ENCODE measurements at regions not wholly inside any gene's neighbourhood (a gene's known extent, or its start where the extent isn't known, plus 50 kb on each side); places are given as distances from the start of the nearest gene placed in this dataset.

DNA sequence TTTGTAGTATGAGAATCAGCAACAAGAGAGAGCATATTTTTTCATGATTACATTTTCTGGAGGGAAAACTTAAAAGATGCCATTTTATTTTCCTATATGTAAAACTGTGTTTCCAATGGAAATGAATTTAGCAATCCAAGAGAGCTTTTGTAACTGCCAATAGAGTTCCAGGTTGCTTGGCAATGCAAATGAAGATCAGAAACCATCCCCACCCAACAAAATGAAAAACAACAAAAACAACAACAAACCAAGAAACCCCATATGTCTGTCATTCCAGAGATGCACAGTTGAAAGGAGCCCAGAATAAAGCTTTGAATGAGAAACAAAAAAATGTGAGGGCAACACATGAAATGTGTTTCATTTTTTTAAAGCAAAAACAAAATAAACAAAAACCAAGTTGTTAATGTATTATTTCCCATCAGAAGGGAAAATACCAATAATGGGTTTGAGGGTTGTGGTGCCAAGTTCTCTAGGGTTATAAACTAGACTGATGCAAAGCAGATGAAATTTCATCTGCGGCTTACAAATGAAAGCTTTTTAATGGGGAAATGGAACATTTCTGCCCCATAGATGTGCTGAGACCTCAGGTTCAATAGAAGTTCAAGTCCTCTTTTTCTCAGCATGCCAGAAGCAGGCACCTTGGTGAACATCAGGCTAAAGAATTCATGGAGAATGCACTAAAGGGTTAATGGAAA lies 121.5 kb upstream of the MCHR2 start:
- WGBS: 76% methylated on average over 1 of the region's 1 CpG
- Histone ChIP-seq H3K27me3 (replicated peaks; ENCODE audit: insufficient read depth) (no peaks in the 10 kb centered on the region), H3K27ac (no peak overlapping the region)

GRCh38 chr6:100112855-100113508 lies 119.0 kb upstream of the MCHR2 start:
- no peaks in the 10 kb centered on the region for H3K4me1 ChIP-seq (replicated peaks)
- no peak overlapping the region for H3K27ac ChIP-seq
- DNase-seq (ENCODE audit: low spot score): no peak
- no peaks in the 10 kb centered on the region for H3K27me3 ChIP-seq (replicated peaks; ENCODE audit: insufficient read depth)
- no peaks in the 10 kb centered on the region for H3K9me3 ChIP-seq
- TF ChIP-seq, protein P1, sequence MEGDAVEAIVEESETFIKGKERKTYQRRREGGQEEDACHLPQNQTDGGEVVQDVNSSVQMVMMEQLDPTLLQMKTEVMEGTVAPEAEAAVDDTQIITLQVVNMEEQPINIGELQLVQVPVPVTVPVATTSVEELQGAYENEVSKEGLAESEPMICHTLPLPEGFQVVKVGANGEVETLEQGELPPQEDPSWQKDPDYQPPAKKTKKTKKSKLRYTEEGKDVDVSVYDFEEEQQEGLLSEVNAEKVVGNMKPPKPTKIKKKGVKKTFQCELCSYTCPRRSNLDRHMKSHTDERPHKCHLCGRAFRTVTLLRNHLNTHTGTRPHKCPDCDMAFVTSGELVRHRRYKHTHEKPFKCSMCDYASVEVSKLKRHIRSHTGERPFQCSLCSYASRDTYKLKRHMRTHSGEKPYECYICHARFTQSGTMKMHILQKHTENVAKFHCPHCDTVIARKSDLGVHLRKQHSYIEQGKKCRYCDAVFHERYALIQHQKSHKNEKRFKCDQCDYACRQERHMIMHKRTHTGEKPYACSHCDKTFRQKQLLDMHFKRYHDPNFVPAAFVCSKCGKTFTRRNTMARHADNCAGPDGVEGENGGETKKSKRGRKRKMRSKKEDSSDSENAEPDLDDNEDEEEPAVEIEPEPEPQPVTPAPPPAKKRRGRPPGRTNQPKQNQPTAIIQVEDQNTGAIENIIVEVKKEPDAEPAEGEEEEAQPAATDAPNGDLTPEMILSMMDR (IDR thresholded peaks at IDR 0.05): no peak
- TF ChIP-seq POLR2A (IDR thresholded peaks at IDR 0.05): no peak
- TF ChIP-seq POLR2AphosphoS5 (IDR thresholded peaks at IDR 0.05): no peak
- H3K36me3 ChIP-seq: no peaks in the 10 kb centered on the region
- H3K4me3 ChIP-seq: no peak overlapping the region
- 33% methylated on average over 8 of the region's 8 CpGs for WGBS
- intact Hi-C loops (cut with DNase I): loop anchor here (10.0 kb wide), 1 partner anchor 552 kb away; no protein-coding TSS in a partner anchor

More for the DNA sequence above, 121.5 kb upstream of the MCHR2 start:
- H3K36me3 ChIP-seq: no peaks in the 10 kb centered on the region
- no peaks in the 10 kb centered on the region for H3K9me3 ChIP-seq
- intact Hi-C loops (cut with DNase I): loop anchor here (10.0 kb wide), 1 partner anchor 549 kb away; no protein-coding TSS in a partner anchor
- H3K4me1 ChIP-seq (replicated peaks): no peaks in the 10 kb centered on the region
- no peak for DNase-seq (ENCODE audit: low spot score)
- TF ChIP-seq POLR2A (IDR thresholded peaks at IDR 0.05) (no peak), POLR2AphosphoS5 (IDR thresholded peaks at IDR 0.05) (no peak)
- TF ChIP-seq, protein P1 (IDR thresholded peaks at IDR 0.05): no peak
- H3K4me3 ChIP-seq: no peak overlapping the region

- Histone ChIP-seq H3K27ac (no peak overlapping the region), H3K36me3 (no peaks in the 10 kb centered on the region), H3K9me3 (no peaks in the 10 kb centered on the region), H3K4me1 (replicated peaks) (no peaks in the 10 kb centered on the region), H3K27me3 (replicated peaks; ENCODE audit: insufficient read depth) (no peaks in the 10 kb centered on the region), H3K4me3 (no peak overlapping the region)
- DNase-seq (ENCODE audit: low spot score): no peak
- WGBS: 40% methylated on average over 7 of the region's 7 CpGs
- TF ChIP-seq, protein P1 (IDR thresholded peaks at IDR 0.05): no peak
- TF ChIP-seq POLR2A (IDR thresholded peaks at IDR 0.05) (no peak), POLR2AphosphoS5 (IDR thresholded peaks at IDR 0.05) (no peak)
- intact Hi-C loops (cut with DNase I): no loop called here
Measured at GRCh38 chr6:100105919-100106529, 112.0 kb upstream of the MCHR2 start.

DNA sequence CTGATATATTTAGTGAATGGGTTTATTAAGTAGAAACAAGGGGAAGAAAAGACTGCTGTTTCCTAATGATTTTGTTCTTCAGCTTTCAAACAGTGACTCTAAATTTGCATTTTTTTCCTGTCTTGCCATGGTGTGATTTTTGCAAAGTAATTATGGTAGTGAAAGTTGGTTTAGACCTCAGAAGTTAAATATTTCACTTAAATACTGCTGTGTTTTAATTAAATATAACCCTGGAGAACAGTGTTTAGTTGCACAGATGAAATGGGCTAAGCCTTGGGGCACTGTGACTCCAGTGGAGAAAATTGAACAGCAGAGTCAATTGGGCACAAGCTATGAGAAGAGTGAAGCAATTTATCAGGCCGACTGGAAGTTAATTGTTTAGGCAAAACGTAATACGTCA lies 111.1 kb upstream of the MCHR2 start:
- Histone ChIP-seq H3K4me1 (replicated peaks) (no peaks in the 10 kb centered on the region), H3K36me3 (no peaks in the 10 kb centered on the region), H3K27ac (no peak overlapping the region), H3K9me3 (no peaks in the 10 kb centered on the region), H3K4me3 (no peak overlapping the region), H3K27me3 (replicated peaks; ENCODE audit: insufficient read depth) (no peaks in the 10 kb centered on the region)
- DNase-seq (ENCODE audit: low spot score): no peak
- intact Hi-C loops (cut with DNase I): no loop called here
- 71% methylated on average over 3 of the region's 3 CpGs for WGBS
- TF ChIP-seq POLR2AphosphoS5 (IDR thresholded peaks at IDR 0.05) (no peak), POLR2A (IDR thresholded peaks at IDR 0.05) (no peak)
- TF ChIP-seq, protein P1 (IDR thresholded peaks at IDR 0.05): no peak

All from prostate gland (tissue), 2 donors.